Type B pancreatic cell (in vitro differentiated cells): ENCODE measurements at regions not wholly inside any gene's neighbourhood (a gene's known extent, or its start where the extent isn't known, plus 50 kb on each side); places are given as distances from the start of the nearest gene placed in this dataset.

Experiments
- DNase-seq: peaks from one replicate; pipeline ENCODE4 v3.0.0; 2021; ENCODE audit warnings: mixed read lengths; ENCODE audit not compliant: unreplicated experiment; ENCODE audit errors: extremely low spot score
- H3K27ac Mint-ChIP-seq: 2 replicates; pipeline ENCODE4 v1.8.0; 2021; ENCODE audit warnings: mild to moderate bottlenecking, mixed read lengths
- H3K27me3 Mint-ChIP-seq: 2 replicates; pipeline ENCODE4 v1.8.0; 2021; ENCODE audit warnings: mixed read lengths
- H3K36me3 Mint-ChIP-seq: 2 replicates; pipeline ENCODE4 v1.8.0; 2021; ENCODE audit warnings: mixed read lengths
- H3K4me1 Mint-ChIP-seq: one replicate; pipeline ENCODE4 v1.8.0; 2021; ENCODE audit warnings: mixed read lengths; ENCODE audit not compliant: unreplicated experiment
- H3K4me3 Mint-ChIP-seq: 2 replicates; pipeline ENCODE4 v1.8.0; 2021; ENCODE audit warnings: mild to moderate bottlenecking, mixed read lengths
- H3K9me3 Mint-ChIP-seq: 2 replicates; pipeline ENCODE4 v1.8.0; 2021; ENCODE audit warnings: mixed read lengths
- TF ChIP-seq, protein P1 (sequence below): fragments of 200-600 bp; sonication (generic); conservative IDR thresholded peaks from 2 replicates; pipeline ENCODE4 v1.5.0; 2021; ENCODE audit warnings: antibody characterized with exemption, mild to moderate bottlenecking

GRCh38 chr10:114708084-114708483, 50.0 kb upstream of the ABLIM1 start:
- no peak overlapping the region for H3K4me3 Mint-ChIP-seq
- H3K4me1 Mint-ChIP-seq, result peaks cover 18% of the 10 kb centered on the region
- H3K9me3 Mint-ChIP-seq, result no peaks in the 10 kb centered on the region
- no peak overlapping the region for H3K27ac Mint-ChIP-seq
- no peak for DNase-seq
- TF ChIP-seq, protein P1, sequence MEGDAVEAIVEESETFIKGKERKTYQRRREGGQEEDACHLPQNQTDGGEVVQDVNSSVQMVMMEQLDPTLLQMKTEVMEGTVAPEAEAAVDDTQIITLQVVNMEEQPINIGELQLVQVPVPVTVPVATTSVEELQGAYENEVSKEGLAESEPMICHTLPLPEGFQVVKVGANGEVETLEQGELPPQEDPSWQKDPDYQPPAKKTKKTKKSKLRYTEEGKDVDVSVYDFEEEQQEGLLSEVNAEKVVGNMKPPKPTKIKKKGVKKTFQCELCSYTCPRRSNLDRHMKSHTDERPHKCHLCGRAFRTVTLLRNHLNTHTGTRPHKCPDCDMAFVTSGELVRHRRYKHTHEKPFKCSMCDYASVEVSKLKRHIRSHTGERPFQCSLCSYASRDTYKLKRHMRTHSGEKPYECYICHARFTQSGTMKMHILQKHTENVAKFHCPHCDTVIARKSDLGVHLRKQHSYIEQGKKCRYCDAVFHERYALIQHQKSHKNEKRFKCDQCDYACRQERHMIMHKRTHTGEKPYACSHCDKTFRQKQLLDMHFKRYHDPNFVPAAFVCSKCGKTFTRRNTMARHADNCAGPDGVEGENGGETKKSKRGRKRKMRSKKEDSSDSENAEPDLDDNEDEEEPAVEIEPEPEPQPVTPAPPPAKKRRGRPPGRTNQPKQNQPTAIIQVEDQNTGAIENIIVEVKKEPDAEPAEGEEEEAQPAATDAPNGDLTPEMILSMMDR, result no peak
- H3K27me3 Mint-ChIP-seq, result no peaks in the 10 kb centered on the region
- H3K36me3 Mint-ChIP-seq, result no peaks in the 10 kb centered on the region

- no peaks in the 10 kb centered on the region for H3K9me3 Mint-ChIP-seq
- H3K36me3 Mint-ChIP-seq, result no peaks in the 10 kb centered on the region
- TF ChIP-seq, protein P1, result no peak
- no peak overlapping the region for H3K4me3 Mint-ChIP-seq
- H3K27me3 Mint-ChIP-seq, result no peaks in the 10 kb centered on the region
- H3K27ac Mint-ChIP-seq, result no peak overlapping the region
- peaks cover 25% of the 10 kb centered on the region for H3K4me1 Mint-ChIP-seq
- DNase-seq, result no peak
Observed at GRCh38 chr10:114708717-114709335, 50.8 kb upstream of the ABLIM1 start.

DNA sequence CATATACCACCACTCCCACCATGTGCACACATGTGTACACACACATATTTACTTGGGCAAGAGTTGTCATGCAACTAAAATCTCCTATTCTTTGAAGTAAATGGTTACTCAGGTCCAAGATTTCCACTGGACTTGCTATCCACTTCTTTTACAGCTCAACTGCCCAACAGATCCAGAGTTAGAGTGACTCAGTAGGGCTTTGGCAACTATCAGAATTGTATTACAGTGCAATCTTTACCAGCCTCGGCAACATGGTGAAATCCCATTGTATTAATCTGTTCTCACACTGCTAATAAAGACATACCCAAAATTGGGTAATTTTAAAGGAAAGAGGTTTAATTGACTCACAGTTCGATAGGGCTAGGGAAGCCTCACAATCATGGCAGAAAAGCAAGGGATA, 51.9 kb upstream of the ABLIM1 start:
- Mint-ChIP-seq H3K4me1 (peaks cover 37% of the 10 kb centered on the region), H3K4me3 (no peak overlapping the region), H3K27me3 (no peaks in the 10 kb centered on the region), H3K9me3 (no peaks in the 10 kb centered on the region), H3K36me3 (no peaks in the 10 kb centered on the region), H3K27ac (no peak overlapping the region)
- no peak for DNase-seq
- TF ChIP-seq, protein P1, result no peak

- Mint-ChIP-seq H3K36me3 (no peaks in the 10 kb centered on the region), H3K4me3 (no peak overlapping the region), H3K27ac (no peak overlapping the region), H3K27me3 (no peaks in the 10 kb centered on the region), H3K9me3 (no peaks in the 10 kb centered on the region), H3K4me1 (peaks cover 33% of the 10 kb centered on the region)
- TF ChIP-seq, protein P1, result no peak
- no peak for DNase-seq
Observed at GRCh38 chr10:114711176-114711868, 53.2 kb upstream of the ABLIM1 start.

DNA sequence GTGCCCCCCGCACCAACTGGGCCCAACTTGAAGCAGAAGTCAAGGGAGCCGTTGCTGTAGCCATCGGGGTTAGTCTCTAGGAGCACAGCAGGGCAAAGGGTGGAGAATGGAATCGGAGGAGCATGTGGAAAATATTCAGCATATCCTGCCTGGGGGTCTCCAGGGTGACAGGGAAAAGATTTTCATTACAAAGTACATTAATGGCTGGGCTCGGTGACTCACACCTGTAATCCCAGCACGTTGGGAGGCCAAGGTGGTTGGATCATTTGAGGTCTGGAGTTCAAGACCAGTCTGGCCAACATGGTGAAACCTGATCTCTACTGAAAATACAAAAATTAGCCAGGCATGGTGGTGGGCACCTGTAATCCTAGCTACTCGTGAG, 53.8 kb upstream of the ABLIM1 start:
- Mint-ChIP-seq H3K27me3 (no peaks in the 10 kb centered on the region), H3K9me3 (no peaks in the 10 kb centered on the region), H3K4me3 (no peak overlapping the region), H3K36me3 (no peaks in the 10 kb centered on the region), H3K27ac (no peak overlapping the region), H3K4me1 (peaks cover 30% of the 10 kb centered on the region)
- TF ChIP-seq, protein P1, result no peak
- no peak for DNase-seq
